GM12878 (cell line): ENCODE measurements at regions not wholly inside any gene's neighbourhood (a gene's known extent, or its start where the extent isn't known, plus 50 kb on each side); places are given as distances from the start of the nearest gene placed in this dataset.

Experiments used
- ATAC-seq: fragments of 200-7000 bp; cut with Tn5 transposase; 3 replicates; pipeline ENCODE4 v1.9.1; 2020; ENCODE audit warnings: mild to moderate bottlenecking, moderate library complexity
- BruUV-seq: library from RNA; stranded (reverse); fragments of 400-500 nt; replicated peaks from 2 replicates; lab custom pipeline; 2021; lab: Mats Ljungman, UMichigan
- CTCF ChIA-PET: fragments of 300-600 bp; sonication (Branson Sonifier 250); formaldehyde crosslinking; extraction: SDS; loops from one replicate; lab custom pipeline; 2021; ENCODE audit warnings: inconsistent platforms; lab: Yijun Ruan, JAX
- POLR2A ChIA-PET: fragments of 350-600 bp; formaldehyde crosslinking; extraction: SDS; loops from one replicate; lab custom pipeline; 2021; ENCODE audit warnings: inconsistent platforms; lab: Charles Lee
- RAD21 ChIA-PET: fragments of 300-600 bp; sonication (Branson Sonifier 250); formaldehyde crosslinking; loops from one replicate; lab custom pipeline; 2023; ENCODE audit warnings: antibody characterized with exemption; ENCODE audit not compliant: unreplicated experiment; lab: Charles Lee
- SMC1A ChIA-PET: fragments of 300-600 bp; sonication (Branson Sonifier 250); formaldehyde crosslinking; loops from one replicate; lab custom pipeline; 2023; ENCODE audit not compliant: unreplicated experiment, uncharacterized antibody; lab: Charles Lee
- DNase-seq: peaks from one replicate; pipeline ENCODE4 v3.0.0-alpha.2; 2011; ENCODE audit warnings: low read depth, low spot score
- FAIRE-seq: peaks from 3 replicates; lab custom pipeline; 2011; peaks lifted over from hg19 to GRCh38; lab: Jason Lieb, UNC
- H2AFZ ChIP-seq: 2 replicates; pipeline ENCODE4 v1.6.0; 2011; ENCODE audit warnings: low read depth, low read length, control low read depth; ENCODE audit not compliant: control insufficient read depth
- H3K27ac ChIP-seq: 2 replicates; pipeline ENCODE4 v1.5.1; 2011; ENCODE audit warnings: control low read depth; ENCODE audit not compliant: control insufficient read depth, insufficient read depth
- H3K27me3 ChIP-seq, 2 experiments: replicated peaks in 1 of 2; 2 replicates each; pipeline versions ENCODE4 v1.6.0 to v1.6.1; 2011; ENCODE audit warnings: low read length in 1 of 2; ENCODE audit not compliant: control insufficient read depth in 2 of 2, insufficient read depth in 2 of 2
- H3K36me3 ChIP-seq, 2 experiments: 2 replicates each; pipeline ENCODE4 v1.5.1; 2011; ENCODE audit warnings: low read length in 1 of 2; ENCODE audit not compliant: control insufficient read depth in 2 of 2, insufficient read depth in 2 of 2
- H3K4me1 ChIP-seq: 2 replicates; pipeline ENCODE4 v1.6.1; 2011; ENCODE audit warnings: mild to moderate bottlenecking, low read length, moderate library complexity, mixed read lengths; ENCODE audit not compliant: control insufficient read depth, insufficient read depth
- H3K4me2 ChIP-seq: 2 replicates; pipeline ENCODE4 v1.6.0; 2011; ENCODE audit warnings: control low read depth; ENCODE audit not compliant: control insufficient read depth, insufficient read depth
- H3K4me3 ChIP-seq: fragments of 200-600 bp; sonication (generic); 2 replicates; pipeline ENCODE4 v1.5.1; 2016
- H3K79me2 ChIP-seq: 2 replicates; pipeline ENCODE4 v1.6.0; 2011; ENCODE audit warnings: low read length; ENCODE audit not compliant: control insufficient read depth, insufficient read depth
- H3K9ac ChIP-seq: 2 replicates; pipeline ENCODE4 v1.8.0; 2011; ENCODE audit warnings: low read length, control low read depth, mixed read lengths; ENCODE audit not compliant: control insufficient read depth, insufficient read depth
- H3K9me3 ChIP-seq: replicated peaks from 3 replicates; pipeline ENCODE4 v1.5.1; 2011; ENCODE audit warnings: mild to moderate bottlenecking, low read length; ENCODE audit not compliant: control insufficient read depth, insufficient read depth
- H4K20me1 ChIP-seq: 2 replicates; pipeline ENCODE4 v1.6.0; 2011; ENCODE audit not compliant: control insufficient read depth, insufficient read depth
- ELK1 ChIP-seq: IDR thresholded peaks from 2 replicates; pipeline ENCODE4 v1.6.1; 2012; ENCODE audit warnings: low read depth, low read length, improper control_type of control experiment
- MEF2B ChIP-seq: fragments of 450-650 bp; IDR thresholded peaks from 2 replicates; pipeline ENCODE4 v1.6.1; 2018; ENCODE audit warnings: mild to moderate bottlenecking, moderate library complexity; ENCODE audit not compliant: partially characterized antibody, poor library complexity, severe bottlenecking
- MXI1 ChIP-seq: fragments of 150-350 bp; IDR thresholded peaks from 2 replicates; pipeline ENCODE4 v1.6.1; 2011; ENCODE audit warnings: low read depth, mild to moderate bottlenecking, inconsistent platforms, low read length, improper control_type of control experiment
- SIX5 ChIP-seq: IDR thresholded peaks from 2 replicates; pipeline ENCODE4 v1.6.1; 2011; ENCODE audit warnings: mild to moderate bottlenecking, low read depth, low read length, moderate library complexity; ENCODE audit not compliant: severe bottlenecking
- SPI1 ChIP-seq: IDR thresholded peaks from 2 replicates; pipeline ENCODE4 v1.6.1; 2011; ENCODE audit warnings: low read depth, mild to moderate bottlenecking, low read length, moderate library complexity, borderline replicate concordance; ENCODE audit not compliant: insufficient read depth
- USF2 ChIP-seq: IDR thresholded peaks from 2 replicates; pipeline ENCODE4 v1.6.1; 2011; ENCODE audit warnings: low read depth, low read length, improper control_type of control experiment, borderline replicate concordance
- ZNF207 ChIP-seq: fragments of 450-650 bp; IDR thresholded peaks from 2 replicates; pipeline ENCODE4 v1.6.1; 2014; ENCODE audit warnings: antibody characterized with exemption, mild to moderate bottlenecking, borderline replicate concordance
- WGBS: methylation state at CpG from one replicate; pipeline ENCODE4 v1.1.6; 2016; ENCODE audit warnings: low lambda C conversion rate; ENCODE audit not compliant: insufficient replicate concordance, insufficient coverage; ENCODE audit errors: missing lambda C conversion rate; 5-methylcytosine and 5-hydroxymethylcytosine counted together
- in situ Hi-C: fragments of 300-500 bp; cut with MboI; formaldehyde crosslinking; loops from 9 replicates; pipeline ENCODE4 v1.14.3; 2018; ENCODE audit warnings: mixed read lengths
- intact Hi-C: fragments of 100-400 bp; cut with micrococcal nuclease; formaldehyde crosslinking; loops from one replicate; pipeline ENCODE4 v1.14.2; 2022; ENCODE audit not compliant: unreplicated experiment

DNA sequence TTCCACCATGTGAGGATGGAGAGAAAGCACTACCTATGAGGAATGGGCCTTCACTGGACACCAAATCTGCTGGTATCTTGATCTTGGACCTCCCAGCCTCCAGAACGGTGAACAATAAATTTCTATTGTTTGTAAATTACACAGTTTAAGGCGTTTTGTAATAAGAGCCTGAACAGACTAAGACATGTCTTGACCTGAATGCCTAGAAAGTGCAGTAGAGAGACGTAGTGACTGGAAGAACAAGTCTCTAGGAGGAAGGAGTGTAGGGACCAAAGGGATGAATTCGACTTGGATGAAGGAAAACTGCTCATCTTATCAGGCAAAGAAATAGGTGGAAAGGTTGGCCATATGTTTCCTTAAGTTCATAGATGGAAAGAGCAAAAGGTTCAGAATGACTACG, 309.8 kb upstream of the RGMB start:
- H4K20me1 ChIP-seq = no peaks in the 10 kb centered on the region
- no peak overlapping the region for H3K4me2 ChIP-seq
- H3K4me1 ChIP-seq = no peaks in the 10 kb centered on the region
- ChIA-PET SMC1A (no interaction called here), RAD21 (no interaction called here), POLR2A (no interaction called here), CTCF (no interaction called here)
- no peaks in the 10 kb centered on the region for H3K9me3 ChIP-seq
- intact Hi-C loops = no loop called here
- no peak overlapping the region for H2AFZ ChIP-seq
- DNase-seq (no peak), ATAC-seq (no peak)
- H3K27ac ChIP-seq = no peak overlapping the region
- H3K9ac ChIP-seq = no peak overlapping the region
- no peaks in the 10 kb centered on the region for H3K36me3 ChIP-seq
- BruUV-seq = no TSS peak
- no peaks in the 10 kb centered on the region for H3K27me3 ChIP-seq
- TF ChIP-seq ZNF207 = no peak
- no peak for TF ChIP-seq MXI1
- no peak for TF ChIP-seq ELK1
- no peak for TF ChIP-seq USF2
- TF ChIP-seq, all 136 proteins: peak for 0
- FAIRE-seq = no peak
- in situ Hi-C loops = no loop called here
- WGBS = 18% methylated on average over 5 of the region's 5 CpGs
- no peak overlapping the region for H3K4me3 ChIP-seq
- H3K79me2 ChIP-seq = no peaks in the 10 kb centered on the region

DNA sequence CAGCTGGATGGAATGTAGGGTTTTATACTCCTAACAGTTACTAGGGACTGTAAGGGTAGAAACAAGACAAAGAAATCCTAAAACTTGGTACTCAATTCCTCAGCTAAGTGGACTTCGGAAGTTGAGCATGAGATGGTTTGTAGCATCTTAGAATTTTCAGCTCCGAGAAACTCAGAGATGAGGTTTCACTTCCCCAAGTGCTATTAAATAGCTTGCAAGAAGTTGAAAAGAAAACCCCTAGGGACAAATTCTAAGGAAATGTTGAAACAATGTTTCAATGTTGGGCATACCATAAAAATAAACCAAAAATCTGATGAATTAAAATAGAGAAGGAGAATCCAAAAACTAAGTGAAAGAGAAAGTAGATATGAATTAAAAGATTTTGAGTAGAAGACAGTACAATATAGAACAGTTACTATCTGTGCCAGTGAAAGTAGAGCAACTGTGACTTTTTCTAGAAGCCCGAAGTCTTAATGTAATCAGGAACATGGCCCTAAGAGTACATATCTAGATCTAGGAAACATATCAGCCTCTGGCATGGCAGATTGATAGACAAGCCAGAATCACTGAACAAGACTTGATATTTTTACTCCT, 308.6 kb upstream of the RGMB start:
- no peaks in the 10 kb centered on the region for H3K4me1 ChIP-seq
- H3K9ac ChIP-seq = no peak overlapping the region
- ChIA-PET POLR2A (no interaction called here), CTCF (interaction anchor here (1.0 kb wide), 1 partner anchor 304 kb away, joined by 3 read pairs; no protein-coding TSS in a partner anchor), SMC1A (interaction anchor here (0.7 to 0.9 kb wide), 2 partner anchors 13 to 1012 kb away, joined by 3 to 4 read pairs; no protein-coding TSS in a partner anchor), RAD21 (no interaction called here)
- H3K4me2 ChIP-seq = no peak overlapping the region
- H3K79me2 ChIP-seq = no peaks in the 10 kb centered on the region
- ATAC-seq (peak; percentile 85), FAIRE-seq (no peak), DNase-seq (no peak)
- H3K27ac ChIP-seq = no peak overlapping the region
- no peaks in the 10 kb centered on the region for H3K36me3 ChIP-seq
- TF ChIP-seq MEF2B (peak; percentile 72), SPI1 (peak; percentile 86), SIX5 (no peak)
- no peaks in the 10 kb centered on the region for H4K20me1 ChIP-seq
- WGBS = 28% methylated on average over 3 of the region's 3 CpGs
- in situ Hi-C loops (no loop called here), intact Hi-C loops (no loop called here)
- no peaks in the 10 kb centered on the region for H3K9me3 ChIP-seq
- H3K27me3 ChIP-seq = no peaks in the 10 kb centered on the region
- no peak overlapping the region for H3K4me3 ChIP-seq
- no TSS peak for BruUV-seq
- no peak overlapping the region for H2AFZ ChIP-seq
